ENCODE measurements at regions not wholly inside any gene's neighbourhood (a gene's known extent, or its start where the extent isn't known, plus 50 kb on each side); places are given as distances from the start of the nearest gene placed in this dataset.

DNA sequence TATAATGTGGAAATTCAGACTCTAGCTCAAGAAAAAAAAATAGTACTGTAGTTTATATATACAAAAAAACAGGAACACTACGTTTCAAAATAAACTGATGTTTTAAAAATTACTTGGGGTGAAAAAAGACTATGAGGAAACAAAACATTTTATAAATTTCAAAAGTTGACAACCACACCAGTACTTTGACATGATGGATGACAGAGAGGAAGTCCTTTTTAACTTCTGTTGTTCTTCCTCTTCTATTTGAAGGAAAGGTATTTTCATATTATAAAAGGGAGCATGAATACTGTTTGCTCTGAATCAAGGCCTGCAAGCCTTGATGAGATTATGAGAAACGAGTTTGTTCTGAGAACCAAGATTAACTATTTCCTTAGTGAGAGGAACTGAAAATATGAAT, 456.9 kb downstream of the TAF11L14 start:
- TF ChIP-seq, protein P1, sequence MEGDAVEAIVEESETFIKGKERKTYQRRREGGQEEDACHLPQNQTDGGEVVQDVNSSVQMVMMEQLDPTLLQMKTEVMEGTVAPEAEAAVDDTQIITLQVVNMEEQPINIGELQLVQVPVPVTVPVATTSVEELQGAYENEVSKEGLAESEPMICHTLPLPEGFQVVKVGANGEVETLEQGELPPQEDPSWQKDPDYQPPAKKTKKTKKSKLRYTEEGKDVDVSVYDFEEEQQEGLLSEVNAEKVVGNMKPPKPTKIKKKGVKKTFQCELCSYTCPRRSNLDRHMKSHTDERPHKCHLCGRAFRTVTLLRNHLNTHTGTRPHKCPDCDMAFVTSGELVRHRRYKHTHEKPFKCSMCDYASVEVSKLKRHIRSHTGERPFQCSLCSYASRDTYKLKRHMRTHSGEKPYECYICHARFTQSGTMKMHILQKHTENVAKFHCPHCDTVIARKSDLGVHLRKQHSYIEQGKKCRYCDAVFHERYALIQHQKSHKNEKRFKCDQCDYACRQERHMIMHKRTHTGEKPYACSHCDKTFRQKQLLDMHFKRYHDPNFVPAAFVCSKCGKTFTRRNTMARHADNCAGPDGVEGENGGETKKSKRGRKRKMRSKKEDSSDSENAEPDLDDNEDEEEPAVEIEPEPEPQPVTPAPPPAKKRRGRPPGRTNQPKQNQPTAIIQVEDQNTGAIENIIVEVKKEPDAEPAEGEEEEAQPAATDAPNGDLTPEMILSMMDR (IDR thresholded peaks at IDR 0.05) = no peak
- TF ChIP-seq POLR2A (IDR thresholded peaks at IDR 0.05) = no peak

Measured in Peyer's patch (tissue), 4 donors.